Neuronal stem cell (in vitro differentiated cells): ENCODE measurements at regions not wholly inside any gene's neighbourhood (a gene's known extent, or its start where the extent isn't known, plus 50 kb on each side); places are given as distances from the start of the nearest gene placed in this dataset.

Source experiments
- DNase-seq: peaks from one replicate; pipeline ENCODE4 v3.0.0-alpha.2; 2013; ENCODE audit warnings: low spot score
- H2AFZ ChIP-seq: one replicate; pipeline ENCODE4 v1.6.1; 2013; ENCODE audit warnings: mild to moderate bottlenecking, low read length, inconsistent platforms
- H2AK5ac ChIP-seq: 2 replicates; pipeline ENCODE4 v1.6.1; 2013; ENCODE audit warnings: low read depth, mild to moderate bottlenecking, inconsistent platforms, low read length, moderate library complexity, mixed read lengths
- H2BK120ac ChIP-seq: 2 replicates; pipeline ENCODE4 v1.6.1; 2013; ENCODE audit warnings: low read depth, mild to moderate bottlenecking, inconsistent platforms, low read length, moderate library complexity, mixed read lengths
- H2BK12ac ChIP-seq: one replicate; pipeline ENCODE4 v1.6.1; 2013; ENCODE audit warnings: low read length, inconsistent platforms
- H2BK15ac ChIP-seq: 2 replicates; pipeline ENCODE4 v1.6.1; 2013; ENCODE audit warnings: mild to moderate bottlenecking, low read length, inconsistent platforms, mixed read lengths
- H2BK5ac ChIP-seq: one replicate; pipeline ENCODE4 v1.6.1; 2013; ENCODE audit warnings: inconsistent platforms, mild to moderate bottlenecking, low read length, moderate library complexity
- H3K14ac ChIP-seq: one replicate; pipeline ENCODE4 v1.6.1; 2013; ENCODE audit warnings: low read length, inconsistent platforms
- H3K18ac ChIP-seq: 2 replicates; pipeline ENCODE4 v1.6.1; 2013; ENCODE audit warnings: low read length, inconsistent platforms
- H3K23ac ChIP-seq: 2 replicates; pipeline ENCODE4 v1.6.1; 2013; ENCODE audit warnings: low read depth, mild to moderate bottlenecking, mixed read lengths, low read length, inconsistent platforms; ENCODE audit not compliant: poor library complexity
- H3K27ac ChIP-seq: replicated peaks from 3 replicates; pipeline ENCODE4 v1.5.1; 2013; ENCODE audit warnings: low read length, inconsistent platforms
- H3K27me3 ChIP-seq, 3 experiments: 2 replicates each; pipeline ENCODE4 v1.6.1; 2013; ENCODE audit warnings: low read length in 3 of 3, mild to moderate bottlenecking in 2 of 3, inconsistent platforms in 1 of 3, low read depth in 1 of 3, mixed read lengths in 1 of 3, moderate library complexity in 1 of 3; ENCODE audit not compliant: control insufficient read depth in 3 of 3, insufficient read depth in 3 of 3
- H3K36me3 ChIP-seq, 2 donors: replicated peaks in 1 of 2; 2 replicates each; pipeline ENCODE4 v1.6.1; 2013; ENCODE audit warnings: low read length in 2 of 2; ENCODE audit not compliant: control insufficient read depth in 2 of 2, insufficient read depth in 2 of 2
- H3K4ac ChIP-seq: 2 replicates; pipeline ENCODE4 v1.6.1; 2013; ENCODE audit warnings: inconsistent platforms, mild to moderate bottlenecking, low read length, moderate library complexity
- H3K4me1 ChIP-seq, 2 donors: 1 replicate in 1 of 2; 2 replicates in 1 of 2; pipeline ENCODE4 v1.6.1; 2013; ENCODE audit warnings: low read length in 2 of 2, low read depth in 1 of 2; ENCODE audit not compliant: control insufficient read depth in 2 of 2, insufficient read depth in 1 of 2
- H3K4me2 ChIP-seq: one replicate; pipeline ENCODE4 v1.6.1; 2013; ENCODE audit warnings: mild to moderate bottlenecking, low read length, inconsistent platforms; ENCODE audit not compliant: insufficient read depth, poor library complexity, severe bottlenecking
- H3K4me3 ChIP-seq, 2 donors: 2 replicates each; pipeline ENCODE4 v1.5.1; 2013; ENCODE audit warnings: low read length in 2 of 2, mild to moderate bottlenecking in 2 of 2, inconsistent platforms in 1 of 2, moderate library complexity in 1 of 2
- H3K79me1 ChIP-seq: one replicate; pipeline ENCODE4 v1.6.1; 2013; ENCODE audit warnings: low read depth, mild to moderate bottlenecking, inconsistent platforms, low read length, moderate library complexity
- H3K9ac ChIP-seq: one replicate; pipeline ENCODE4 v1.6.1; 2013; ENCODE audit warnings: mild to moderate bottlenecking, low read depth, low read length, inconsistent platforms; ENCODE audit not compliant: poor library complexity
- H3K9me3 ChIP-seq, 2 donors: replicated peaks in 1 of 2; 2 replicates each; pipeline versions ENCODE3 to v1.6.1; 2013; ENCODE audit warnings: low read length in 2 of 2, mild to moderate bottlenecking in 2 of 2, inconsistent platforms in 1 of 2, low read depth in 1 of 2, mixed read lengths in 1 of 2, moderate library complexity in 1 of 2; ENCODE audit not compliant: control insufficient read depth in 2 of 2, insufficient read depth in 1 of 2
- H4K8ac ChIP-seq: one replicate; pipeline ENCODE4 v1.6.1; 2013; ENCODE audit warnings: low read depth, mild to moderate bottlenecking, inconsistent platforms, low read length, moderate library complexity
- H4K91ac ChIP-seq: one replicate; pipeline ENCODE4 v1.6.1; 2013; ENCODE audit warnings: low read length, low read depth, mild to moderate bottlenecking, inconsistent platforms; ENCODE audit not compliant: poor library complexity
- WGBS, 2 donors: extraction: QIAGEN DNeasy Blood & Tissue Kit; methylation state at CpG; one replicate each; pipeline ENCODE4 v1.1.7; 2013; ENCODE audit warnings: missing lambda C conversion rate in 2 of 2, mixed read lengths in 1 of 2; ENCODE audit not compliant: insufficient read length in 2 of 2, insufficient replicate concordance in 1 of 2; ENCODE audit errors: extremely low coverage in 2 of 2; 5-methylcytosine and 5-hydroxymethylcytosine counted together

DNA sequence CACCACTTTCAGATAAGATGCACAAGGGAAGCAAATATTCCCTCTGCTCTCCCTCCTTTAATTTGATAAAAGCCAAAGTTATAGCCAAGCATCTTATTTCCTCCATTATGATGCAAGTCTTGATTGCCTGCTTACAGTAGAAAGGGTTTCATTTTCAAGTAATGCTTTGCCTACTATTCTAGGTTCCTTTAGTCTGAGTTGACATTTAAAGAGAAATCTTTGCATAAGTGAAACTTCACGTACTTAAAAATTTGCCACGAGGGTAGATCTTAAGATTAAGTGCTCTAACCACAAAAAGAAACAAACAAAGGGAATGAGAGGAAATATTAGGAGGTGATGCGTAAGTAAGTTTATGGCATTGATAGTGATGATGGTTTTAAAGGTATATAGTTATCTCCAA is 78.1 kb upstream of the VWDE start:
- Histone ChIP-seq H3K9me3 (no peaks in the 10 kb centered on the region), H2AK5ac (no peak overlapping the region), H2BK12ac (no peak overlapping the region), H3K36me3 (no peaks in the 10 kb centered on the region), H3K27ac (no peak overlapping the region), H4K91ac (no peak overlapping the region), H3K14ac (no peak overlapping the region), H2BK15ac (no peak overlapping the region), H3K9ac (no peak overlapping the region), H3K4me3 (no peak overlapping the region), H3K18ac (no peak overlapping the region), H3K4ac (no peak overlapping the region), H3K23ac (no peak overlapping the region), H2BK5ac (no peak overlapping the region), H3K27me3 (no peaks in the 10 kb centered on the region), H4K8ac (no peak overlapping the region), H3K4me1 (no peaks in the 10 kb centered on the region), H3K4me2 (no peak overlapping the region), H2BK120ac (no peak overlapping the region), H3K79me1 (no peaks in the 10 kb centered on the region), H2AFZ (no peak overlapping the region)
- no peak for DNase-seq
- no CpG with 5 or more reads among the region's 3 CpGs for WGBS, 2 donors

DNA sequence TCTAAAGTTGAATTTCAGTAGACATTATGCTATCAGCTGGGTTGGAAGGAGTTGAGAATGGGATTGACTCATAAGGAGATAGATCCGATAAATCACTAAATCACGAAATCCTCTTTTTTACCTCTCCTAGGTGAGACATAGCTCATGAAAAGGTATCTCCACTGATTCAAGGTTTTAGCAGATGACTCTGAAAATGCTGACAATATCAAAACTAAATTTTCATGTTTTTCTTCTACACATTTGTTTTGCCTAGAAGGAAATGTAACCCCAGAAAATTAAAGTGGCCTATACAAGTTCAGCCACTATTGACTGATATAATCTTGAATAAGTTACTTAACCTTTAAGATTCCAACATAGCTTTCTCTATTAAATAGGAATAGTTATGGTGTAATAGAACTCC is 82.2 kb upstream of the VWDE start:
- Histone ChIP-seq H3K36me3 (no peaks in the 10 kb centered on the region), H4K91ac (no peak overlapping the region), H3K27me3 (no peaks in the 10 kb centered on the region), H3K4ac (no peak overlapping the region), H4K8ac (no peak overlapping the region), H2BK12ac (no peak overlapping the region), H2BK15ac (no peak overlapping the region), H3K9me3 (no peaks in the 10 kb centered on the region), H2BK120ac (no peak overlapping the region), H3K4me3 (no peak overlapping the region), H3K9ac (no peak overlapping the region), H3K27ac (no peak overlapping the region), H3K79me1 (no peaks in the 10 kb centered on the region), H2AFZ (no peak overlapping the region), H3K18ac (no peak overlapping the region), H2BK5ac (no peak overlapping the region), H3K23ac (no peak overlapping the region), H3K14ac (no peak overlapping the region), H2AK5ac (no peak overlapping the region), H3K4me1 (no peaks in the 10 kb centered on the region), H3K4me2 (no peak overlapping the region)
- WGBS, 2 donors = no CpG with 5 or more reads among the region's 2 CpGs
- DNase-seq = no peak

- Histone ChIP-seq H3K9me3 (no peaks in the 10 kb centered on the region), H3K14ac (no peak overlapping the region), H2BK5ac (no peak overlapping the region), H4K8ac (no peak overlapping the region), H3K4me2 (no peak overlapping the region), H3K27me3 (no peaks in the 10 kb centered on the region), H2BK120ac (no peak overlapping the region), H3K27ac (no peak overlapping the region), H3K4me3 (no peak overlapping the region), H3K36me3 (no peaks in the 10 kb centered on the region), H3K4ac (no peak overlapping the region), H4K91ac (no peak overlapping the region), H3K23ac (no peak overlapping the region), H2BK15ac (no peak overlapping the region), H2AK5ac (no peak overlapping the region), H2BK12ac (no peak overlapping the region), H2AFZ (no peak overlapping the region), H3K4me1 (no peaks in the 10 kb centered on the region), H3K79me1 (no peaks in the 10 kb centered on the region), H3K18ac (no peak overlapping the region), H3K9ac (no peak overlapping the region)
- no peak for DNase-seq
Observed at GRCh38 chr7:12488341-12488740, 82.2 kb upstream of the SCIN start.

- Histone ChIP-seq H2AK5ac (no peak overlapping the region), H3K18ac (no peak overlapping the region), H3K36me3 (no peaks in the 10 kb centered on the region), H3K27me3 (no peaks in the 10 kb centered on the region), H3K4ac (no peak overlapping the region), H2AFZ (no peak overlapping the region), H3K4me2 (no peak overlapping the region), H3K79me1 (no peaks in the 10 kb centered on the region), H3K9ac (no peak overlapping the region), H4K8ac (no peak overlapping the region), H3K9me3 (no peaks in the 10 kb centered on the region), H3K14ac (no peak overlapping the region), H2BK12ac (no peak overlapping the region), H4K91ac (no peak overlapping the region), H3K23ac (no peak overlapping the region), H3K4me1 (no peaks in the 10 kb centered on the region), H3K27ac (no peak overlapping the region), H2BK120ac (no peak overlapping the region), H2BK5ac (no peak overlapping the region), H2BK15ac (no peak overlapping the region), H3K4me3 (no peak overlapping the region)
- WGBS, 2 donors = no CpG with 5 or more reads among the region's 2 CpGs
- no peak for DNase-seq
Observed at GRCh38 chr7:12490107-12490688, 80.3 kb upstream of the SCIN start.
